ENCODE measurements at regions not wholly inside any gene's neighbourhood (a gene's known extent, or its start where the extent isn't known, plus 50 kb on each side); places are given as distances from the start of the nearest gene placed in this dataset.

DNA sequence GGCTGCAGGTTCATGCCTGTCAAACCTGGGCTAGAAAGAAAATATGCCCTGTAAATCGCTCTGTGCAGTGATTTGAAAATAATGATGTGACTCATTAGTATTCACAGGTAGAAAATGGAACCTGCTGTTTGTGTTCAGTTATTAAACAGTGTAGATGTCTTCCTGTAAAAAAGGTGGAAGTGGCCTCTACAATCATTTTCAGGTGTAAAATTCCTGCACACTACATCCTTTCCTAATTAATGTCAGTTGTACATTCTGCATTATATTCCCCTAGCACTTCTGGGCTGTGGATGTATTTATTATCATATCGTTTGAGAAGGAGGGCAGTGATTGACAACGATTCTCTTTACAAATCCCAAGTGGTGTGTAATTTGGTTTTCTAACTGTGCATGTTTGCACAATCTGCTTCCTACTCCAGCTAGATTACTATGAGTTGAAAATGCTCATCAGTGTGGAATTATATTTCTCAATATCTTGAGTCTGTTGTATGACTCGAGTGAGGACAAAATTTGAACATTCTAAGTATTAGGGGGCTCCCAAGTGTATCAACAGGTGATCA is 454.0 kb upstream of the DDI1 start:
- no peaks in the 10 kb centered on the region for H3K4me1 ChIP-seq (ENCODE audit: control insufficient read depth in 5 of 5, insufficient read depth in 5 of 5, low read length in 5 of 5)
- no peak overlapping the region for H3K9ac ChIP-seq (ENCODE audit: low read length in 5 of 5)
- H3K27ac ChIP-seq (ENCODE audit: low read depth, low read length) = no peak overlapping the region
- H3K9me3 ChIP-seq (ENCODE audit: control insufficient read depth in 5 of 5, low read length in 5 of 5) = no peaks in the 10 kb centered on the region
- H3K4me3 ChIP-seq (ENCODE audit: low read depth in 1 of 5, low read length in 5 of 5) = no peak overlapping the region
- H3K27me3 ChIP-seq (ENCODE audit: control insufficient read depth in 5 of 5, insufficient read depth in 4 of 5, low read length in 5 of 5) = no peaks in the 10 kb centered on the region
- no peaks in the 10 kb centered on the region for H3K36me3 ChIP-seq (ENCODE audit: control insufficient read depth in 5 of 5, insufficient read depth in 5 of 5, low read length in 5 of 5)

GRCh38 chr11:103584021-103584420 is 452.4 kb upstream of the DDI1 start:
- Histone ChIP-seq H3K9ac (ENCODE audit: low read length in 5 of 5) (no peak overlapping the region), H3K36me3 (ENCODE audit: control insufficient read depth in 5 of 5, insufficient read depth in 5 of 5, low read length in 5 of 5) (no peaks in the 10 kb centered on the region), H3K27me3 (ENCODE audit: control insufficient read depth in 5 of 5, insufficient read depth in 4 of 5, low read length in 5 of 5) (no peaks in the 10 kb centered on the region), H3K4me1 (ENCODE audit: control insufficient read depth in 5 of 5, insufficient read depth in 5 of 5, low read length in 5 of 5) (peaks cover 0 to 3% (median 0%) of the 10 kb centered on the region in 5 donors), H3K4me3 (ENCODE audit: low read depth in 1 of 5, low read length in 5 of 5) (no peak overlapping the region), H3K27ac (ENCODE audit: low read depth, low read length) (no peak overlapping the region), H3K9me3 (ENCODE audit: control insufficient read depth in 5 of 5, low read length in 5 of 5) (no peaks in the 10 kb centered on the region)

GRCh38 chr11:103584720-103585119 is 451.7 kb upstream of the DDI1 start:
- H3K4me3 ChIP-seq (ENCODE audit: low read depth in 1 of 5, low read length in 5 of 5) = no peak overlapping the region
- peaks cover 0 to 3% (median 0%) of the 10 kb centered on the region in 5 donors for H3K4me1 ChIP-seq (ENCODE audit: control insufficient read depth in 5 of 5, insufficient read depth in 5 of 5, low read length in 5 of 5)
- no peaks in the 10 kb centered on the region for H3K27me3 ChIP-seq (ENCODE audit: control insufficient read depth in 5 of 5, insufficient read depth in 4 of 5, low read length in 5 of 5)
- no peak overlapping the region for H3K9ac ChIP-seq (ENCODE audit: low read length in 5 of 5)
- H3K36me3 ChIP-seq (ENCODE audit: control insufficient read depth in 5 of 5, insufficient read depth in 5 of 5, low read length in 5 of 5) = no peaks in the 10 kb centered on the region
- H3K27ac ChIP-seq (ENCODE audit: low read depth, low read length) = no peak overlapping the region
- H3K9me3 ChIP-seq (ENCODE audit: control insufficient read depth in 5 of 5, low read length in 5 of 5) = peaks cover 0 to 2% (median 0%) of the 10 kb centered on the region in 5 donors

- H3K9ac ChIP-seq (ENCODE audit: low read length in 5 of 5) = no peak overlapping the region
Observed at GRCh38 chr11:103585401-103585800, 451.0 kb upstream of the DDI1 start.

DNA sequence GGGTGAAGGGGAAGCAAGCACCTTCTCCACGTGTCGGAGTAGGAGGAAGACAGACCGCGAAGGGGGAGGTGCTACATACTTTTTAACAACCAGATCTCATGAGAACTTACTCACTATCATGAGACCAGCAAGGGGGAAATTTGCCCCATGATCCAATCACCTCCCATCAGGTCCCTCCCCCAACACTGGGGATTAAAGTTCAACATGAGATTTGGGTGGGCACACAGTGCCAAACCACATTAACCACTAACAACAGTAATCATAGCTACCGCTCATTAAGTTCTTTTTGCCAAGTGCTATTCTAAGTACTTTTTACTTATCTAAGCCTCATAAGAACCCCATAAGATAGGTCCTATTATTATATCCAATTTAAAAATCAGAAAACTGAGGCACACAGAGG is 450.5 kb upstream of the DDI1 start:
- H3K9ac ChIP-seq (ENCODE audit: low read length in 5 of 5) = no peak overlapping the region
- H3K27me3 ChIP-seq (ENCODE audit: control insufficient read depth in 5 of 5, insufficient read depth in 4 of 5, low read length in 5 of 5) = no peaks in the 10 kb centered on the region
- no peak overlapping the region for H3K4me3 ChIP-seq (ENCODE audit: low read depth in 1 of 5, low read length in 5 of 5)
- peaks cover 0 to 3% (median 0%) of the 10 kb centered on the region in 5 donors for H3K4me1 ChIP-seq (ENCODE audit: control insufficient read depth in 5 of 5, insufficient read depth in 5 of 5, low read length in 5 of 5)
- H3K36me3 ChIP-seq (ENCODE audit: control insufficient read depth in 5 of 5, insufficient read depth in 5 of 5, low read length in 5 of 5) = no peaks in the 10 kb centered on the region
- no peak overlapping the region for H3K27ac ChIP-seq (ENCODE audit: low read depth, low read length)
- peaks cover 0 to 4% (median 0%) of the 10 kb centered on the region in 5 donors for H3K9me3 ChIP-seq (ENCODE audit: control insufficient read depth in 5 of 5, low read length in 5 of 5)

More at GRCh38 chr11:103585401-103585800, 451.0 kb upstream of the DDI1 start:
- Histone ChIP-seq H3K4me3 (ENCODE audit: low read depth in 1 of 5, low read length in 5 of 5) (no peak overlapping the region), H3K4me1 (ENCODE audit: control insufficient read depth in 5 of 5, insufficient read depth in 5 of 5, low read length in 5 of 5) (peaks cover 0 to 3% (median 0%) of the 10 kb centered on the region in 5 donors), H3K9me3 (ENCODE audit: control insufficient read depth in 5 of 5, low read length in 5 of 5) (peaks cover 0 to 4% (median 0%) of the 10 kb centered on the region in 5 donors), H3K27me3 (ENCODE audit: control insufficient read depth in 5 of 5, insufficient read depth in 4 of 5, low read length in 5 of 5) (no peaks in the 10 kb centered on the region), H3K27ac (ENCODE audit: low read depth, low read length) (no peak overlapping the region), H3K36me3 (ENCODE audit: control insufficient read depth in 5 of 5, insufficient read depth in 5 of 5, low read length in 5 of 5) (no peaks in the 10 kb centered on the region)

DNA sequence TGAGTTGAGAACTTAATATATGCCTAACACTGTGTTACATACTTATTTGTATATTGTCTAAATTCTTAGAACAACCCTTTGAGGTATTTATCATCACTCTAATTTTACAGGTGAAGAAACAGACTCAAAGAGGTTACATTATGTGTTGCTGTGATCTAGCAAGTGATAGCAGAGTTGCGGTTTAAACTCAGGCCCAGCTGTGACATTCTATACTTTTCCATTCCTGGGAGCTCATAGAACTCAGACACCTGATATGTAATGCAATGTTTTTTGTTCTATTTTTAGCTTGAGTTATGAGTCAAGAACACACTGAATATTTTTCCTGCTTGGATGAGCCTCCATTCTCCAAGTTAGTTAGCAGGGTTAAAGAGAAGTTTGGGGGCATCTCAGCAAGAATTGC is 449.7 kb upstream of the DDI1 start:
- Histone ChIP-seq H3K36me3 (ENCODE audit: control insufficient read depth in 5 of 5, insufficient read depth in 5 of 5, low read length in 5 of 5) (no peaks in the 10 kb centered on the region), H3K27me3 (ENCODE audit: control insufficient read depth in 5 of 5, insufficient read depth in 4 of 5, low read length in 5 of 5) (no peaks in the 10 kb centered on the region), H3K4me3 (ENCODE audit: low read depth in 1 of 5, low read length in 5 of 5) (no peak overlapping the region), H3K9me3 (ENCODE audit: control insufficient read depth in 5 of 5, low read length in 5 of 5) (peaks cover 0 to 4% (median 0%) of the 10 kb centered on the region in 5 donors), H3K27ac (ENCODE audit: low read depth, low read length) (no peak overlapping the region), H3K4me1 (ENCODE audit: control insufficient read depth in 5 of 5, insufficient read depth in 5 of 5, low read length in 5 of 5) (peaks cover 0 to 3% (median 0%) of the 10 kb centered on the region in 5 donors), H3K9ac (ENCODE audit: low read length in 5 of 5) (no peak overlapping the region)

DNA sequence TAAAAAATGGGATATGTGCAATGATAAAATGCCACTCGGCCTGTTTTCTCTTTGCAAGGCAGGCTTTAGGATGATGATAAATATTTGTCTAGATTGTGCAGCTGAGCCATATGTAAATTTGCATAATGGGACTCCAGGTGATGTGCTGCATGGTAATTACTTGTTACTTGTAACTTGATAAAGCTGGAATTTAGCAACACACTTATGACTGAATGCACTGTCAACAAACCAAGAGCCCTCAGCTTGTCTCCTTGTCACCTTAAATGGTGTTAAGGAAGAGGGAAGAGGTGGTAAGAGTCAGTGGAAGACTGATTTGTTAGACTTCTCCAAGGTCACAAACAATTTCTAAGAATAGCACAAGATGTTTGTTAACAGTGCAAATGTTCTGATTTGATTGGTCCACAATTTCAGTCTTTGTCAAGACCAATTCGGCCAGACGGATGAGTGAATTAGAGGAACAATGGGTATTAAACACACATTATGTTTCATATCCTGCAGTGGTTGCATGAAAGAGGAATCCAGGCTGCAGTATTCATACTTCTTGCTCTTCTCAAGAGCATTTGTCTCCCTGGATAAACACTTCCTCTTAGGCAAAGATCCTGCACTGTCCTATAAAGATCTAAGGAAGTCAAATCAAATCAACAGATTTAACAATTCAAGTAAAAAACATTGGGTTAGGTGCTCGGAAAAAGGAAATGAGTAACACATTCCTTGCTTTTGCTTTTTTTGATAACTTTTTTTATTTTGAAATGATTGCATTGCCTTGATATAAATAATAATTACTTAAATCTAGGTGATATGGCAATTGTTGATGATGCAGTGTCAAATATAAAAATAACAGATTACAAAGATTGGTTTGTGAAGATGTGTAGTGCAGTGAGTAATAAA is 448.3 kb upstream of the DDI1 start:
- H3K4me3 ChIP-seq (ENCODE audit: low read depth in 1 of 5, low read length in 5 of 5) = no peak overlapping the region
- no peaks in the 10 kb centered on the region for H3K36me3 ChIP-seq (ENCODE audit: control insufficient read depth in 5 of 5, insufficient read depth in 5 of 5, low read length in 5 of 5)
- no peak overlapping the region for H3K9ac ChIP-seq (ENCODE audit: low read length in 5 of 5)
- no peak overlapping the region for H3K27ac ChIP-seq (ENCODE audit: low read depth, low read length)
- peaks cover 0 to 3% (median 0%) of the 10 kb centered on the region in 5 donors for H3K4me1 ChIP-seq (ENCODE audit: control insufficient read depth in 5 of 5, insufficient read depth in 5 of 5, low read length in 5 of 5)
- no peaks in the 10 kb centered on the region for H3K27me3 ChIP-seq (ENCODE audit: control insufficient read depth in 5 of 5, insufficient read depth in 4 of 5, low read length in 5 of 5)
- peaks cover 0 to 4% (median 0%) of the 10 kb centered on the region in 5 donors for H3K9me3 ChIP-seq (ENCODE audit: control insufficient read depth in 5 of 5, low read length in 5 of 5)

GRCh38 chr11:103591554-103591953 is 444.9 kb upstream of the DDI1 start:
- no peaks in the 10 kb centered on the region for H3K36me3 ChIP-seq (ENCODE audit: control insufficient read depth in 5 of 5, insufficient read depth in 5 of 5, low read length in 5 of 5)
- H3K4me3 ChIP-seq (ENCODE audit: low read depth in 1 of 5, low read length in 5 of 5) = no peak overlapping the region

DNA sequence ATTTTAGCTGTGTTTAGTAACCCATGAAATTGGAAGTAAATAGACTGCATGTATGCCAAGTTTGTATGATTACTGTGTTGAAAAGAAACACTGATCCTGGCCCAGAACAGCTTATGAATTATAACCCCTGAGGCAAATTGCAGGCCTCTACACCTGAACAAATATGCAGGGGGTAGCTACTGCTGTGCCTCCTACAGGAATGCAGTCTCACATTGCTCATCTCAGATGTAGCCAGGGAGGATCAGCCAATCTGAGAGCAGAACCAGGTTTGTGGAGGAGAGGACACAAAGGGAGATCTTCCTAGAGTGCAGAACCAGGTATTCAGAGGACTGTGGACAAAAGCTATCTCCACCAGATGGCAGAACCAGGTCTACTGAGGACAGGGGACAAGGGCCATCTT is 442.2 kb upstream of the DDI1 start:
- H3K36me3 ChIP-seq (ENCODE audit: control insufficient read depth in 5 of 5, insufficient read depth in 5 of 5, low read length in 5 of 5) = no peaks in the 10 kb centered on the region
- H3K9me3 ChIP-seq (ENCODE audit: control insufficient read depth in 5 of 5, low read length in 5 of 5) = peaks cover 0 to 4% (median 0%) of the 10 kb centered on the region in 5 donors
- no peaks in the 10 kb centered on the region for H3K4me1 ChIP-seq (ENCODE audit: control insufficient read depth in 5 of 5, insufficient read depth in 5 of 5, low read length in 5 of 5)
- no peak overlapping the region for H3K4me3 ChIP-seq (ENCODE audit: low read depth in 1 of 5, low read length in 5 of 5)
- H3K27me3 ChIP-seq (ENCODE audit: control insufficient read depth in 5 of 5, insufficient read depth in 4 of 5, low read length in 5 of 5) = no peaks in the 10 kb centered on the region
- H3K9ac ChIP-seq (ENCODE audit: low read length in 5 of 5) = no peak overlapping the region
- H3K27ac ChIP-seq (ENCODE audit: low read depth, low read length) = no peak overlapping the region

More at GRCh38 chr11:103591554-103591953, 444.9 kb upstream of the DDI1 start:
- H3K9me3 ChIP-seq (ENCODE audit: control insufficient read depth in 5 of 5, low read length in 5 of 5) = peaks cover 0 to 4% (median 0%) of the 10 kb centered on the region in 5 donors
- H3K4me1 ChIP-seq (ENCODE audit: control insufficient read depth in 5 of 5, insufficient read depth in 5 of 5, low read length in 5 of 5) = peaks cover 0 to 3% (median 0%) of the 10 kb centered on the region in 5 donors
- H3K9ac ChIP-seq (ENCODE audit: low read length in 5 of 5) = no peak overlapping the region
- H3K27ac ChIP-seq (ENCODE audit: low read depth, low read length) = no peak overlapping the region
- no peaks in the 10 kb centered on the region for H3K27me3 ChIP-seq (ENCODE audit: control insufficient read depth in 5 of 5, insufficient read depth in 4 of 5, low read length in 5 of 5)

DNA sequence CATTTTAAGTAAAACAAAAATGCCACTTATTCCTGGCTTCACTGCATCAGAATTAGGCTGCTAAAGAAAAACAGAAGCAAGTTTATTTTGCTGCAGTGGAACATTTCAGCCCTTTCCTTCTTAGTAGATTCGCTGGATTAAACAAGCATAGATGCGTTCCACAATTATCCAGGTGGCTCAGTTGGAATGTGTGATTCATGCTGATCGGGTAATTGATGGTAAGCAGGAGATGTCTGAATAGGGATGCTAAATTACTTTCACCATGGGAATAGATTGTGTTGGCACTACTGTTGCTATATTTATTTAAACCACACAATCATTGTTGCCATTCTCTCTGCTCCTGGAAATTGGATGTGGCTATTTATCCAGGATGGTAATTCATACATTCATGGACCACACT is 440.1 kb upstream of the DDI1 start:
- no peaks in the 10 kb centered on the region for H3K9me3 ChIP-seq (ENCODE audit: control insufficient read depth in 5 of 5, low read length in 5 of 5)
- no peaks in the 10 kb centered on the region for H3K4me1 ChIP-seq (ENCODE audit: control insufficient read depth in 5 of 5, insufficient read depth in 5 of 5, low read length in 5 of 5)
- H3K36me3 ChIP-seq (ENCODE audit: control insufficient read depth in 5 of 5, insufficient read depth in 5 of 5, low read length in 5 of 5) = no peaks in the 10 kb centered on the region
- H3K27me3 ChIP-seq (ENCODE audit: control insufficient read depth in 5 of 5, insufficient read depth in 4 of 5, low read length in 5 of 5) = no peaks in the 10 kb centered on the region
- no peak overlapping the region for H3K27ac ChIP-seq (ENCODE audit: low read depth, low read length)
- no peak overlapping the region for H3K4me3 ChIP-seq (ENCODE audit: low read depth in 1 of 5, low read length in 5 of 5)
- H3K9ac ChIP-seq (ENCODE audit: low read length in 5 of 5) = no peak overlapping the region

All from subcutaneous abdominal adipose tissue (tissue), 5 donors.